Type B pancreatic cell (in vitro differentiated cells): ENCODE measurements at regions not wholly inside any gene's neighbourhood (a gene's known extent, or its start where the extent isn't known, plus 50 kb on each side); places are given as distances from the start of the nearest gene placed in this dataset.

Experiments used
- DNase-seq: peaks from one replicate; pipeline ENCODE4 v3.0.0; 2021; ENCODE audit warnings: mixed read lengths; ENCODE audit not compliant: unreplicated experiment; ENCODE audit errors: extremely low spot score
- H3K27ac Mint-ChIP-seq: 2 replicates; pipeline ENCODE4 v1.8.0; 2021; ENCODE audit warnings: mild to moderate bottlenecking, mixed read lengths
- H3K27me3 Mint-ChIP-seq: 2 replicates; pipeline ENCODE4 v1.8.0; 2021; ENCODE audit warnings: mixed read lengths
- H3K36me3 Mint-ChIP-seq: 2 replicates; pipeline ENCODE4 v1.8.0; 2021; ENCODE audit warnings: mixed read lengths
- H3K4me1 Mint-ChIP-seq: one replicate; pipeline ENCODE4 v1.8.0; 2021; ENCODE audit warnings: mixed read lengths; ENCODE audit not compliant: unreplicated experiment
- H3K4me3 Mint-ChIP-seq: 2 replicates; pipeline ENCODE4 v1.8.0; 2021; ENCODE audit warnings: mild to moderate bottlenecking, mixed read lengths
- H3K9me3 Mint-ChIP-seq: 2 replicates; pipeline ENCODE4 v1.8.0; 2021; ENCODE audit warnings: mixed read lengths
- CTCF ChIP-seq: fragments of 200-600 bp; sonication (generic); conservative IDR thresholded peaks from 2 replicates; pipeline ENCODE4 v1.5.0; 2021; ENCODE audit warnings: antibody characterized with exemption, mild to moderate bottlenecking

GRCh38 chr14:58871573-58871972, 233.8 kb downstream of the DACT1 start:
- H3K4me1 Mint-ChIP-seq, result peaks cover 20% of the 10 kb centered on the region
- no peak for DNase-seq
- H3K9me3 Mint-ChIP-seq, result no peaks in the 10 kb centered on the region
- no peaks in the 10 kb centered on the region for H3K36me3 Mint-ChIP-seq
- H3K4me3 Mint-ChIP-seq, result no peak overlapping the region
- H3K27ac Mint-ChIP-seq, result no peak overlapping the region
- no peaks in the 10 kb centered on the region for H3K27me3 Mint-ChIP-seq
- TF ChIP-seq CTCF, result no peak

DNA sequence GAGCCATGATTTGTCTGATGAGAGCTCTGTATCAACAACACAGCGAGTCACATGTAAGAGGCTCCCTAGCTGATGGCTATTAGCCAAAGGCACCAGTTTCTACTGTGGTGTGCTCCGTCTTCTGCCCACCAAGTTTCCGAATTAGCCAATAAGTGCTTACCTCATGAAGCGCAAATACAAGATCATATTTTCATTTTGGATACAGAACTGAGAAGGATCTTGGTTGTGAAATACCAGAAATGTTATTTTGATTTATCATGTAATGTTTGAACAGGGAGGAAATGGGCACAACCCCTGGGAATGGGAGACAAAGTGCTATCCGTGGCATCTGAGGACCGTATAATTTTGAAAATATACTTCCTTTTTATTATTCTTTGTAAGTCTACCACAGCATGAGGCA, 234.3 kb downstream of the DACT1 start:
- H3K27ac Mint-ChIP-seq, result no peak overlapping the region
- no peaks in the 10 kb centered on the region for H3K27me3 Mint-ChIP-seq
- no peak overlapping the region for H3K4me3 Mint-ChIP-seq
- no peaks in the 10 kb centered on the region for H3K9me3 Mint-ChIP-seq
- no peak for DNase-seq
- no peaks in the 10 kb centered on the region for H3K36me3 Mint-ChIP-seq
- TF ChIP-seq CTCF, result no peak
- peaks cover 20% of the 10 kb centered on the region for H3K4me1 Mint-ChIP-seq

DNA sequence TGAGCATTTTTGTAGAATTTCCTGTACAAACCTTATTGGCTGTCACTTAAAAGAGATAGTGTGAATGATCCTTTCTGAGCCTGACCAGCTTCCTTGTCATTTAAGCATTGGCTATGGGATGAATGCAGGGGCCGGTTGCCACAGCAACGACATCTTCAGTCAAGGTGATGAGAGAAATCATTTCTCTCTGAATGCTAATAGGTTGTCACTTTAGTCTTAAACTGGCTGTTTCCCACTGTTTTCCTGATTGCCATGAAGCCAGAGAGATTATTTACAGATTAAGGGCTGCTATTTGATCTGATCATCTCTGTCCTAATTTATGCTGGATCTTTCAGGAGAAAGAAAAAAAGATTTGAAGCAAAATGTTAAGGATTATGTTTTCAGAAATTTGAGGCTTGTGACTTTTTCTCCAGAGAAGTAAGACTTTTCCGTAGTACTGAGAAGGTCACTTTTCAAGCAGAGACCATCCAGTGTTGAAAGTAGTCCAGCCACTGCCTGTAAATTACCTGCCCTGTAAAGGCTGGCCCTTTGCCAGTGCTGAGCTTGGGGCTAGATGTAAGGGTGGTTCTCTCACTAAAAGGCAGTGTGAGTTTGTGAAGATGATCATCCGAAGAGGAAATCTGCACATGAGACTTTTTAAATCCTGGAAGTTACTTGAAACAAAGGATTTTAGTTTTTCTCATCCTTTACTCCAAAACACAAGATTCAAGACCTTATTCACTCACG, 235.6 kb downstream of the DACT1 start:
- Mint-ChIP-seq H3K4me3 (no peak overlapping the region), H3K27ac (no peak overlapping the region), H3K36me3 (no peaks in the 10 kb centered on the region), H3K27me3 (no peaks in the 10 kb centered on the region), H3K9me3 (peaks cover 1% of the 10 kb centered on the region), H3K4me1 (peaks cover 20% of the 10 kb centered on the region)
- TF ChIP-seq CTCF, result no peak
- DNase-seq, result no peak

- Mint-ChIP-seq H3K9me3 (peaks cover 5% of the 10 kb centered on the region), H3K4me1 (peaks cover 20% of the 10 kb centered on the region), H3K4me3 (no peak overlapping the region), H3K36me3 (no peaks in the 10 kb centered on the region), H3K27me3 (peaks cover 2% of the 10 kb centered on the region), H3K27ac (no peak overlapping the region)
- DNase-seq, result no peak
- no peak for TF ChIP-seq CTCF
Measured at GRCh38 chr14:58875613-58876012, 237.9 kb downstream of the DACT1 start.

DNA sequence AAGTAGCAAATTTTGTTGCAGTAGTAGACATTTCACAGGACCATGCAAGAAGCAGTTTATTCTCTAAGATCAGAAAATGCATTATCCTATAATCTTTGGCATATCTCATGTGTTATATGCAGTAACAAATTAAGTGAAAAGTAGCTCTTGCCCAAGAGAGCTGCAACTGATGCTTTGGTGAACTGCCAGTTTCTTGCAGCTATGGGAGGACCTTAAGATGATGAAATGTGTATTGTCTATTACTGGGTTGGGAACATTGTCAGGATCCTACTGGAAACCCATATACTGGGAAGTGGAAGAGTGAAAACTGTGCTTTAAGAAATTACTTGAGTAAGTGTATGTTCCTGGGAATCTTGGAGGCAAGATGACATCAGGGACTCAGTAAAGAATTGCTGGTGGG, 238.8 kb downstream of the DACT1 start:
- Mint-ChIP-seq H3K9me3 (peaks cover 5% of the 10 kb centered on the region), H3K36me3 (no peaks in the 10 kb centered on the region), H3K27me3 (peaks cover 6% of the 10 kb centered on the region), H3K4me3 (no peak overlapping the region), H3K4me1 (peaks cover 16% of the 10 kb centered on the region), H3K27ac (no peak overlapping the region)
- DNase-seq, result no peak
- TF ChIP-seq CTCF, result no peak
